HL-60 (cell line): ENCODE measurements at regions not wholly inside any gene's neighbourhood (a gene's known extent, or its start where the extent isn't known, plus 50 kb on each side); places are given as distances from the start of the nearest gene placed in this dataset.

Source experiments
- DNase-seq, 2 experiments: peaks; one replicate each; pipeline ENCODE4 v3.0.0-alpha.2; 2010 to 2020; ENCODE audit warnings: low read depth in 1 of 2, low spot score in 1 of 2
- H3K27ac ChIP-seq: fragments of 250-450 bp; sonication (Bioruptor Pico); replicated peaks from 2 replicates; pipeline ENCODE4 v1.5.1; 2020; ENCODE audit warnings: mild to moderate bottlenecking, moderate library complexity
- H3K27me3 ChIP-seq: fragments of 250-450 bp; sonication (Bioruptor Pico); 2 replicates; pipeline ENCODE4 v1.5.1; 2021; ENCODE audit warnings: mild to moderate bottlenecking, moderate library complexity; ENCODE audit not compliant: insufficient read depth, poor library complexity, severe bottlenecking
- H3K4me3 ChIP-seq: replicated peaks from 2 replicates; pipeline ENCODE4 v1.5.1; 2011; ENCODE audit warnings: mild to moderate bottlenecking, control low read depth, low read length; ENCODE audit not compliant: insufficient read depth
- GABPA ChIP-seq: IDR thresholded peaks from 2 replicates; pipeline ENCODE4 v1.6.1; 2012; ENCODE audit warnings: low read depth
- POLR2AphosphoS5 ChIP-seq: IDR thresholded peaks from 2 replicates; pipeline ENCODE4 v1.6.1; 2012; ENCODE audit warnings: low read depth
- SPI1 ChIP-seq: IDR thresholded peaks from 2 replicates; pipeline ENCODE4 v1.6.1; 2012; ENCODE audit warnings: low read depth, mild to moderate bottlenecking, borderline replicate concordance
- TF ChIP-seq, protein P1 (sequence below): IDR thresholded peaks from one replicate; pipeline ENCODE4 v1.5.1; 2011; ENCODE audit warnings: low read length, control low read depth, inconsistent platforms; ENCODE audit not compliant: insufficient read depth
- TF ChIP-seq, protein P2 (sequence below): IDR thresholded peaks from 2 replicates; pipeline ENCODE4 v1.6.1; 2012; ENCODE audit warnings: low read depth; ENCODE audit not compliant: insufficient replicate concordance

DNA sequence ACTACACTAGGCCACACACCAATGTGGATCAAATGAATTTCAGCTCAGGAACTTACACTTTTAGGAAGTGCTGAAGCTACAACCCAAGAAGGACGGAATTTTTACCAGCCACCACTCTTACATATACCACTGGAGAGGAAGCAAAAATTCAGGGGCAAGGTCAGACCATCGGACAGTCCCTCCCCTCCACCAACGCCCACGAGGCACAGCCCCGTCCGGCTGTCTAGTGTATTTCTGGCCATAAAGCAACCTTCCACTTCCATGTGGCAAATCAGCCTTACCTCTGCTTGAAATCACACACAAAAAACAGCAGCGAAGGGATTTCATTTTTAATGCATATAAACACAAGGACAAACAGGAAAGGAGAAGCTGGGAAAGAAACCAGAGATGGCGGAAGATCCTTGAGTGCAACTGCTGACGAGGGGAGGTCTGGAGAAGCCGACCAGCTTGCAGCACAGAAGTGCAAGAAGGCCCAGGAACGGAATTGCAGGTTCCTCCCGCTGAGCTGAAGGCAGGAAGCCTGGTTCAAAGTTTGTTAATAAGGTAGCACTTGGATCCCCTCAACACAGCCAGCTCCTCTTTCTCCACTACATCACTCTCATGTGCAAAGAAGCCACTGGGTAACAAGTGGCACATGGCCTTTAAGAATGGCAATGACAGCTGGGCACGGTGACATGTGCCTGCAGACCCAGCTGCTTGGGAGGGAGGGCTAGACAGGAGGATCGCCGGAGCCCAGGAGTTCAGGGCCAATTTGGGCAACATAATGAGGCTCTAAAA lies 71.5 kb downstream of the SHANK2 start:
- TF ChIP-seq SPI1 (no peak), GABPA (no peak), POLR2AphosphoS5 (no peak)
- TF ChIP-seq, protein P1, sequence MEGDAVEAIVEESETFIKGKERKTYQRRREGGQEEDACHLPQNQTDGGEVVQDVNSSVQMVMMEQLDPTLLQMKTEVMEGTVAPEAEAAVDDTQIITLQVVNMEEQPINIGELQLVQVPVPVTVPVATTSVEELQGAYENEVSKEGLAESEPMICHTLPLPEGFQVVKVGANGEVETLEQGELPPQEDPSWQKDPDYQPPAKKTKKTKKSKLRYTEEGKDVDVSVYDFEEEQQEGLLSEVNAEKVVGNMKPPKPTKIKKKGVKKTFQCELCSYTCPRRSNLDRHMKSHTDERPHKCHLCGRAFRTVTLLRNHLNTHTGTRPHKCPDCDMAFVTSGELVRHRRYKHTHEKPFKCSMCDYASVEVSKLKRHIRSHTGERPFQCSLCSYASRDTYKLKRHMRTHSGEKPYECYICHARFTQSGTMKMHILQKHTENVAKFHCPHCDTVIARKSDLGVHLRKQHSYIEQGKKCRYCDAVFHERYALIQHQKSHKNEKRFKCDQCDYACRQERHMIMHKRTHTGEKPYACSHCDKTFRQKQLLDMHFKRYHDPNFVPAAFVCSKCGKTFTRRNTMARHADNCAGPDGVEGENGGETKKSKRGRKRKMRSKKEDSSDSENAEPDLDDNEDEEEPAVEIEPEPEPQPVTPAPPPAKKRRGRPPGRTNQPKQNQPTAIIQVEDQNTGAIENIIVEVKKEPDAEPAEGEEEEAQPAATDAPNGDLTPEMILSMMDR: no peak
- TF ChIP-seq, protein P2, sequence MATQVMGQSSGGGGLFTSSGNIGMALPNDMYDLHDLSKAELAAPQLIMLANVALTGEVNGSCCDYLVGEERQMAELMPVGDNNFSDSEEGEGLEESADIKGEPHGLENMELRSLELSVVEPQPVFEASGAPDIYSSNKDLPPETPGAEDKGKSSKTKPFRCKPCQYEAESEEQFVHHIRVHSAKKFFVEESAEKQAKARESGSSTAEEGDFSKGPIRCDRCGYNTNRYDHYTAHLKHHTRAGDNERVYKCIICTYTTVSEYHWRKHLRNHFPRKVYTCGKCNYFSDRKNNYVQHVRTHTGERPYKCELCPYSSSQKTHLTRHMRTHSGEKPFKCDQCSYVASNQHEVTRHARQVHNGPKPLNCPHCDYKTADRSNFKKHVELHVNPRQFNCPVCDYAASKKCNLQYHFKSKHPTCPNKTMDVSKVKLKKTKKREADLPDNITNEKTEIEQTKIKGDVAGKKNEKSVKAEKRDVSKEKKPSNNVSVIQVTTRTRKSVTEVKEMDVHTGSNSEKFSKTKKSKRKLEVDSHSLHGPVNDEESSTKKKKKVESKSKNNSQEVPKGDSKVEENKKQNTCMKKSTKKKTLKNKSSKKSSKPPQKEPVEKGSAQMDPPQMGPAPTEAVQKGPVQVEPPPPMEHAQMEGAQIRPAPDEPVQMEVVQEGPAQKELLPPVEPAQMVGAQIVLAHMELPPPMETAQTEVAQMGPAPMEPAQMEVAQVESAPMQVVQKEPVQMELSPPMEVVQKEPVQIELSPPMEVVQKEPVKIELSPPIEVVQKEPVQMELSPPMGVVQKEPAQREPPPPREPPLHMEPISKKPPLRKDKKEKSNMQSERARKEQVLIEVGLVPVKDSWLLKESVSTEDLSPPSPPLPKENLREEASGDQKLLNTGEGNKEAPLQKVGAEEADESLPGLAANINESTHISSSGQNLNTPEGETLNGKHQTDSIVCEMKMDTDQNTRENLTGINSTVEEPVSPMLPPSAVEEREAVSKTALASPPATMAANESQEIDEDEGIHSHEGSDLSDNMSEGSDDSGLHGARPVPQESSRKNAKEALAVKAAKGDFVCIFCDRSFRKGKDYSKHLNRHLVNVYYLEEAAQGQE: no peak
- Histone ChIP-seq H3K27ac (no peak overlapping the region), H3K4me3 (no peak overlapping the region), H3K27me3 (peaks cover 3% of the 10 kb centered on the region)
- no peak for DNase-seq

DNA sequence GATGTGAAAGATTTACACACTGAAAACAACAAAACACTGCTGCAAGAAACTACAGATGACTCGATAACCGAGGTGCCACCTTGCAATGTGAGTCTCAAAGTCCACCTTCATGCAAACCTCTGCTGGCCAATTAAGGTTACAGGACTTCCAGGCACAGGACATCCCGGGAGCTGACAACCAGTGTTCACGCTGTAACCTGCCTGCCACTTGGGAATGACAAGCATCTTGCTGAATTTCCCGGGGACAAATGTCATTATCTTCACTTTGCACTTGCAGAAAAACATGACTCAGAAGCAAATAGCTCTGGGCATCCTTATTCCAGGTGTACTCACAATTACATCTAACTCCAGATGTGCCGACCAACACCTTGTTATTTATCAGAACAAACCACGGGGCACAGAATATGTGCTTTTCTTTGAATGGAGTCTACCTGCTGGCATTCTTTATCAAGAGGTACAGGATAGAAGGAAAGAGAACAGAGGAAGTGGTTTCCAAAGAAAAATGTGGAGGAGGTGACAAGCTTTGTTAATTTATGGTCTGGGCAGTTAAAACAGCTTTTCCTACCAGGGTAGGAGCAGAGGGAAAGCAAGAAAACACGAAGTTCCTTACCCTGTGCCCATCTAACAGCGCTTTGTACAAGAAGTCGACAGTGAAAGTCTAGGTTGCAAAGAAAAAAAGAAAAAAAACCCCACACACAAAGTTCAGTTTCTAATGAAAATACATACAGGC lies 72.3 kb downstream of the SHANK2 start:
- no peak for DNase-seq
- H3K27me3 ChIP-seq: peaks cover 3% of the 10 kb centered on the region
- TF ChIP-seq SPI1: no peak
- no peak for TF ChIP-seq GABPA

DNA sequence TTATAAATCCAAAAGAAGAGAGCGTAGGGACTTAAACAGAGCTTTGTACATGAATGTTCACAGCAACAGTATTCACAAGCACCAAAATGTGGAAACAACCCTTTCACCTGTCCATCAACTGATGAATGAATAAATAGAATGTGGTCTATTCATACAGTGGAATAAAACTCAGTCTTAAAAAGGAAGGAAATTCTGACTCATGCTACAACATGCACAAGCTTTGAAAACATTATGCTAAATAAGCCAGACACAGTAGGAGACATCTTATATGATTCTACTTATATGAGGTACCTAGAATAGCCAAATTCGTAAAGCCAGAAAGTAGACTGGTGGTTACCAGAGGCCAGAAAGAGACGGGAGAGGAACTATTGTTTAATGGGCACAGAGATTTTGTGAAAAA lies 74.3 kb downstream of the SHANK2 start:
- no peak for TF ChIP-seq SPI1
- TF ChIP-seq, protein P2: no peak
- no peak for TF ChIP-seq GABPA
- H3K4me3 ChIP-seq: no peak overlapping the region
- DNase-seq: no peak

More for the DNA sequence above, 72.3 kb downstream of the SHANK2 start:
- Histone ChIP-seq H3K4me3 (no peak overlapping the region), H3K27ac (no peak overlapping the region)

DNA sequence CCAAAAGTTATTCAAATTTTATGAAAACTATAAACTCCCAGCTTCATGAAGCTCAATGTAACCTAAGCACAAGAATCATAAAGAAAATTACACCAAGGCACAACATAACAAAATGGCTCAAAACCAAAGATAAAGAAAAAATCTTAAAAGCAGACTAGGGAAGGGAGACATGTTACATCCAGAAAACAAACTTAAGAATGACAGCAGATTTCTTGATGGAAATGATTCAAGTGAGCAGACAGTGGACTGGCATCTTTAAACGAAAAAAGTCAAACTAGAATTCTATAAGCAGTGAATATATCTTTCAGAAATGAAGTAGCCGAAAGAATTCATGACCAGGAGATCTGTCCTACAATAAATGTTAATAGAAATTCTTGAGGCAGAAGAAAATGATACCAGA lies 75.6 kb downstream of the SHANK2 start:
- Histone ChIP-seq H3K27ac (no peak overlapping the region), H3K27me3 (peaks cover 3% of the 10 kb centered on the region), H3K4me3 (no peak overlapping the region)
- no peak for DNase-seq
- TF ChIP-seq SPI1 (no peak), GABPA (no peak), POLR2AphosphoS5 (no peak)
- TF ChIP-seq, protein P1: no peak
- TF ChIP-seq, protein P2: no peak

More for the DNA sequence above, 74.3 kb downstream of the SHANK2 start:
- H3K27ac ChIP-seq: no peak overlapping the region
- H3K27me3 ChIP-seq: peaks cover 3% of the 10 kb centered on the region
